ENCODE measurements at regions not wholly inside any gene's neighbourhood (a gene's known extent, or its start where the extent isn't known, plus 50 kb on each side); places are given as distances from the start of the nearest gene placed in this dataset.
"Not testable (repeated sequence)": the region's sequence is repeated elsewhere in the genome, so short reads cannot be mapped to it uniquely, and the experiment has no call there.

DNA sequence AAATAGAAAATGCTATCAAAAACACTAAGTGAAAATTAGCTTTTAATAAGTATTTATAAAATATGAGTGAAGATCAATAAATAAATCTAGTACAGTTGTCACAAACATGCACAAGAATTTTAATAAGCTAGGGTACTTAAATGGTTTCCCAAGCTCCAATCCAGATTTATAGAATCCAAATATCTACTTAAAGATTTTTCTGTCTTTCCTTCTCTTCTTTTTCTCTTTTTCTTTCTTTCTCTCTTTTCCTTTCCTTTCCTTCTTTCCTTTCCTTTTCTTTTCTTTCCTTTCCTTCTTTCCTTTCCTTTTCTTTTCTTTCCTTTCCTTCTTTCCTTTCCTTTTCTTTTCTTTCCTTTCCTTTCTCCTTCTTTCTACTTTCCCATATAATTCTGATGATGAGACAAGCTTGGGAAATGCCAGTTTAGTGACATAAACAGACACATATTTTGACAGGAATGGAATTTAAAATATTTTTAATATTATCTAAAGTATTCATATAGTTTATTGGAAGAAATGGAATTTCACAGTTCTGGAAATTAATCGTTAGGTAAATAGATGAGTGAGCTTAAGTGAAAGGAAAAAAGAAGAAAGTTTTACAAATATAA lies 832.8 kb downstream of the NR2F1-AS1 start:
- DNase-seq (ENCODE audit: missing footprints) (no peak), ATAC-seq (no peak)
- intact Hi-C loops (cut with DNase I): no loop called here

DNA sequence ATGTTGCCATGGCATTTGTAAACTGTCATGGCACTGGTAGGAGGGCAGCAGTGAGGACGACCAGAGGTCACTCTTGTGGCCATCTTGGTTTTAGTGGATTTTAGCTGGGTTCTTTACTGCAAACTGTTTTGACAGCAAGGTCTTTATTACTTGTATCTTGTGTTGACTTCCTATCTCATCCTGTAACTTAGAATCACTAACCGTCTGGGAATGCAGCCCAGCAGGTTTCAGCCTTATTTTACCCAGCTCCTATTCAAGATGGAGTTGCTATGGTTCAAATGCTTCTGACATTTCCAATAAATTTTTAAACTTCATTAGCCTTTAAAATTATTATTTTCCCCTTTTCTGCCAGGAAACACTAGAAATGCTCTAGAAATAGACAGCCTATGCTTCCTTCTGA lies 839.1 kb downstream of the NR2F1-AS1 start:
- intact Hi-C loops (cut with DNase I): no loop called here
- no peak for DNase-seq (ENCODE audit: missing footprints)
- no peak for ATAC-seq

DNA sequence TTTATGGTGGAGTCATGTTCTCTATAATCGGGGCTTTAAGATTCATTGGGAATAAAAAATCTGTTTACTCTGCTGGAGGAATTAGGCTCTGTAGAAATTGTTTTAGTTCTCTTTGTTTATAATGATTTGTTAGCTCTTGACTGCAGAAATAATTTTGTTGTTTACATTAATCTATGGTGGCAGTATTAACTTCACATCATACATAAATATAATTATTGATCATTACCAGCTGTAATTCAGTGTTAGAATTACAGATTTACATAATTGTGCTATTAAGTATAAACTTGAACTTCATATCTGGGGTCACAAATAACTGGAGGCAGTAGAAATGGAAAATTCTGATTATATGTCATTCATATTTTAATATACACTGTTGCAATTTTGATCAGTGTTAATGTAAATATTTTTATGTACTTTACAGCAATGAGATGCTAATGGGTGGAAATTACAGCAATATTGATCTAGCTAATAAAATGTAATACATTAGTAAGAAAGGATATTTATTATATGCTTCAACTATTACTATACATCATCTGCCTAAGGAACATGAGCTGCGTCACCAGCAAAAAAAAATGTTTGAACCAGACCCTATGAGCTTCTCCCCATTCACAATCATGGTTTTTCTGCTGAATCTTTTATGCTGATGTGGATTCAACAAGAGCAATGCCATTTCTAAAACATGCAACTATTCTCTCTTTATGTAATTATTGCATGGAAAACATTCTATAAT lies 846.6 kb downstream of the NR2F1-AS1 start:
- DNase-seq (ENCODE audit: missing footprints) (no peak), ATAC-seq (no peak)
- intact Hi-C loops (cut with DNase I): no loop called here

DNA sequence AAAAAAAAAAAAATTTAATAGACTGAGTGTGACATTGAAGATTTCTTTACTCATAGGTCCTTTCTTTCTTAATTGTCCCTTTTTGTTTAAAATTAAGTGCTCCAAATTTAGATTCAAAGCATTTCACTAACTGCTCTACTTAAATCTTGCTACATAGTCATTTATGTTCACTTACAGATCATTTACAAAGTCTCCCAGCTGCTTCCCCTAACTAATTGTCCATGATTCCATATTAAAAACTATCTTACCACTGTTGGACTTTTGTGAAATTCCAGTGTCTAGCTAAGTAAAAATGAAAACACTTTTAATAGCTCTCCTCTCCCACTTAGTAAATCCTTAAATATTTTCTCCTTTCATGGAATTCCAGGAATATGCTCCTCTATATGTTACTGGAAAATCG lies 850.5 kb downstream of the NR2F1-AS1 start:
- no peak for ATAC-seq
- intact Hi-C loops (cut with DNase I): no loop called here

DNA sequence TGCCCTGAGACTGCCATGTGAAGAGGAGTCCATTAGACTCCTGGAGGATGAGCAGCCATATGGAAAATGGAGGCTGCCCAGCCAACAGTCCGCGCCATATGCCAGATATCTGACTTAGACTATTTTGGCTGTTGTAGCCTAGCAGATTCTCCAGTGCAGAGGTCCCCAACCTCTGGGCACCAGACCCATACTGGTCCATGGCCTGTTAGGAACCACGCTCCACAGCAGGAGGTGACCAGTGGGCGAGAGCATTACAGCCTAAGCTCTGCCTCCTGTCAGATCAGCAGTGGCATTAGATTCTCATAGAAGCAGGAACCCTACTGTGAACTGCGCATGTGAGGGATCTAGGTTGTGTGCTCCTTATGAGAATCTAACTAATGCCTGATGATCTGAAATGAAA lies 851.9 kb downstream of the NR2F1-AS1 start:
- DNase-seq (ENCODE audit: missing footprints) (no peak), ATAC-seq (no peak)
- intact Hi-C loops (cut with DNase I): no loop called here

More for the DNA sequence above, 850.5 kb downstream of the NR2F1-AS1 start:
- DNase-seq (ENCODE audit: missing footprints): no peak

DNA sequence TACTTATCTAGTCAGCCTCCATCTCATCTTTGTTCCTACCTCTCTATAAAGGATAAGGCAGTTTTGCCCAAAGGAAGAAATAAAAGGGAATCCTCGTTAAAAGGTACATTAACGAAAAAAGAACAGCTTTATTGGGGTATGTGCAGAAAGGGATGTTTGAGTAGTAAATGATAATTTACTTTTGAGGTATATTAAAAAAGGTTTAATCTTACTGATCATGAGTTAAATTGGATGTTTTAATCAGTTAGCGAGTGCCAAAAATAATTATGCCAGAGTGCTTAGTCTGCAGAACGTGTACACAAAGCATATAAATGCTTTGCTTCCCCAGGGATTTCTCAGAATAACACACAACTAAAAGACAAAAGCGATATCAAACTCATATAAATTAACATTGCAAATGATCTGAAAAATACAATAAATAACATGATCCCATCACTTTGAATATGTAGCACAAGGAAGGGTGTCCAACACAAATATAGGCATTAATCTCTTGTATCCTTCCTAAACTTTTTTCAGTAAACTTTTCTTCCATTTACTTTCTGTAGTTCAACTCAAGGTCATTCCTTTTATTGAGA lies 865.0 kb downstream of the NR2F1-AS1 start:
- no peak for DNase-seq (ENCODE audit: missing footprints)
- intact Hi-C loops (cut with DNase I): no loop called here
- no peak for ATAC-seq

DNA sequence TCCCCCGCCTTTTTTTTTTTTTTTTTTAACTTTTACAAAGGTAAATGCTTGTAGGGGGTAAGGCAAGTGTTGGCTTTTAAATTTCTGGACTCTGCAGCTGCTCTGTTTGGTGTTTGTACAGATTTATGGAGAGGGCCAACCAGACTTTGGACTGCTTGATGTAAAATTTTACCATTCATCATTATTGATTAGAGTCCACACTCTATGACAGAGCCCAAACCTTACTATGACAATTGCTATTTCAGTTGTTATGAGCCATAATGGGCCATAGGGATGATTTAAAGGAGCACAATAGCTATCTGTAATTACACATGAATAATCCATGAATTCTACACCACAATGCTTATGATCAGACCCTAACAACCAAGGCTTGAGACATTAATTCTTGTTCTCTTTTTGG lies 867.2 kb downstream of the NR2F1-AS1 start:
- DNase-seq (ENCODE audit: missing footprints) (no peak), ATAC-seq (no peak)
- intact Hi-C loops (cut with DNase I): no loop called here

DNA sequence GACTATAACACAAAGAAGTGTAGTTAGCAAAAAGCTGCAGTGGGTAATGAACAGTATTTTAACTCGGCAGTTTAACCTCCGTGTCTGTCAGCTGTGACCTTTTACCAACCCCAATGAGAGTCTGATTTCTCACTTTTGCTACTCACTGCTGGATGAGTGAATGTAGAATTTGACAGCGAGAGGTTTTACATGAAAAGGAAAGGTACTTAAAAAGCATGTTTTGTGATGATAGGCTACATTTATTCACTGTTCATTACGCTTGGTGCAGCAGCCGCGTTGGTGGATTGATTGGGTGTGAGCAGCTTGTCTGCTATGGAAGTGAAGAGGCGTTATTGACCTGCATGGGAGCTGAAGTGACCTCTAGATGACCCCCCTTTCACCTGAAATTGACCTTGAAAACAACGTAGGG lies 867.7 kb downstream of the NR2F1-AS1 start:
- ATAC-seq (no peak), DNase-seq (ENCODE audit: missing footprints) (no peak)
- intact Hi-C loops (cut with DNase I): no loop called here

DNA sequence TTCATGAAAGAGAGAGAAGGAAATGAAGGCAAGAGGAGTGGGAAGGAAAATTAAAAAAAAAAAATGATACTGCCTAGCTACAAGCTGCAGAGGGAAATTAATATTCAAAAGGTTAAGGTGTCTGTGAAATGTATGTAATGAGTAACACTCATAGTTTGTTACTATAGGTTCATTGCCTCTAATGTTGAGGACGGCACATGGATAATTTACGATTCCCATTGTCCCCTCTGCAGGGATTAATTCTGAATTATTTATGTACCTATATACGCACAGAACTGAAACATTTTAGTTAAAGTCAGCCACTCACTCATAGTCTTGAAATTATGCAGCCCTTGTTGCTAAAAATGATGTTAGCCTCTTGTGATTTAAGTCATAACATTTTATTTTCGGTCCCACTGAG lies 869.1 kb downstream of the NR2F1-AS1 start:
- DNase-seq (ENCODE audit: missing footprints) (no peak), ATAC-seq (no peak)
- intact Hi-C loops (cut with DNase I): no loop called here

DNA sequence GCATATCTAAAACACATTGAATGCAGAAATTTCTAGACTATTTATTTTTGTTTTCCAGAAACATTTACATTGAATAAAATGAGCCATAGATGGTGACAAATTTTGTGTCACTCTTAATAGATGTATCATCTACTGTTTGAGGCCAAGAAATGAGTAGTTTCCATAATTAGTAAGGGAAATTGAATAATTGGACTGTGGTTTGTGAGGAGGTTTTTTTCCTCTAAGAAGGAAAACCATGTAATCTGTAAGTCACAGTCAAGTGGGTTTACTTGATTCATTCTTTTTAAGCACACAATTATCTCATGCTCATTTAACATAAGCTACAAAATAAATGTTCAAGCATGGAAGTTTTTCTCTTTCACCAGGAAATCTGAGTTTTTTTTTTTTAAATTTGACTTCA lies 876.4 kb downstream of the NR2F1-AS1 start:
- intact Hi-C loops (cut with DNase I): no loop called here
- ATAC-seq (no peak), DNase-seq (ENCODE audit: missing footprints) (no peak)

DNA sequence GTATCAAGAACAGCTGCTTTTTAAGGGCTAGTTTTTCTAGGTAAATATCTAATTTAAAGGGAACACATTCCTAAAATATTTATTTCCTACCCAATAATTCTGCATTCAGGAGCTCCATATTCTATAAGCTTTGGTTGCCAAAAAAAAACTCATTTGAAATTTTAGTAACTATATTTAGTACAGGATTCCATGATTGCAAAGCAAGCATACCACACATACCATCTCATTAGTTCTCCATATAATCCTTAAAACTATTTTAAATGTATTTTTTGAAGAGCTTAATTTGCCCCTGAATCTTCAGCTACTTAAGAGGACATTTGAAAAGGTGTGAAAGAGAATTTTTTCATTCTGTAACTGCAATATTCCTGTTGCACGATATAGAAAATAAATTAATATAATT lies 877.0 kb downstream of the NR2F1-AS1 start:
- intact Hi-C loops (cut with DNase I): no loop called here
- ATAC-seq: no peak

DNA sequence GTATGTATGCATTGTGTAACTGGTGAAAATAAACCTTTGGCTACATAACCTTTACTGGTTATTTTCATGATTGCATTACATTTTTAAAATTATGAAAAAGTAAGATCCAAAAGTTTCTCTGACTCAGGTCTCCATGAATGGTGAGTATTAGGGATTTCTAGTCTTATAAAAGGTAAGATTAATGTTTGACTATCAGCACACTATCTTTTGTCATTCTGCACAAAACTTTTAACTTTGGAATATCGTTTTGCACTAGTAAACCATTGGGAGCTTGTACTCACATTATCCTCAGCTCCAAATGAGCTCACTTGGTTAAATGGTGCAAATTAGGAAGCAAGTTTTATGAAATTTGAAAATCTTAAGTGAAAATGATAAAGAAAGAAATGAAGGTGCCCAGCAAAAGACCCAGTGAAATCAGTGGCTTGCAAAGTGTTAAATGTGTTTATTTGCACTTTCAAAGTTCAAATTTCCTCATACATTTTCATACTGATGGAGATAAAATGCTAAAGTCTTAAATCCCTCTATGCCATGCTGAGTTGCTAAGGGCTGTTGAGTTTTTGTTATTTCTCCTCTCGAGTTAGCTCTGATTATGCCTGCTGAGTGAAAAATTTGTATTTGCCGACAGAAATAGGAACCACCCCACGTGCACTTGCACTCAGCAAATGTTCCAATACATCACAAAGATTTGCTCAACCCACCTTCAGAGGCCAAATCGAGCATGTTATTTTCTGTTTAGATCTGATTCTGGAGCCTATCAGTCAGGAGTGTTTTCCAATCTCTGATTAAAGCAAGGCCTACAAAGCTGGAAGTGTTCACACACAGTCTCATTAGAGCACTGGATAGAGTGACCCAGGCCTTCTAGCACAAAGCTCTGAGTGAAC lies 885.7 kb downstream of the NR2F1-AS1 start:
- ATAC-seq (no peak), DNase-seq (ENCODE audit: missing footprints) (no peak)
- intact Hi-C loops (cut with DNase I): no loop called here

More for the DNA sequence above, 877.0 kb downstream of the NR2F1-AS1 start:
- no peak for DNase-seq (ENCODE audit: missing footprints)

DNA sequence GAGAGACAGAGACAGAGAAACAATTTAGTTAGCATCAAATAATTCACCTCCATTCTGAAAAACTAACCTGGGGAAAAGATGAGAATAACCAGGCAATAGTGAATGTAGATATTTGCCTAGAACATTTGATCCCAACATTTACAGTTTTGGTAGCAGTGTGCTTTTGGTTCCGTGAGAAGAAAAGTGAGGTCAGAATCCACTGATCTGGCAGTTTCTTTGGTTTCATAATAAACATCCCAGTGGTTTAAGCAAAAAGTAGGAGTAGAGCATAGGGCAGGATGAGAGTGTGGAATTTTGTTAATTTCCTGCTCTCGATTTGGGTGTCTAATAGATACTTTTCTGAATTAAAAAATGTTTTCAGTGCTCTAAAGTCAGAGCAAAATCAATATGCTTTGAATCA lies 887.0 kb downstream of the NR2F1-AS1 start:
- ATAC-seq (no peak), DNase-seq (ENCODE audit: missing footprints) (no peak)
- intact Hi-C loops (cut with DNase I): no loop called here

DNA sequence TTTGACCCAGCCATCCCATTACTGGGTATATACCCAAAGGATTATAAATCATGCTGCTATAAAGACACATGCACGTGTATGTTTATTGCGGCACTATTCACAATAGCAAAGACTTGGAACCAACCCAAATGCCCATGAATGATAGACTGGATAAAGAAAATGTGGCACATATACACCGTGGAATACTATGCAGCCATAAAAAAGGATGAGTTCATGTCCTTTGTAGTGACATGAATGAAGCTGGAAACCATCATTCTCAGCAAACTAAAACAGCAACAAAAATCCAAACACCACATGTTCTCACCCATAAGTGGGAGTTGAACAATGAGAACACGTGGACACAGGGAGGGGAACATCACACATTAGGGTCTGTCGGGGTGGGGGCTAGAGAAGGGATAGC lies 889.1 kb downstream of the NR2F1-AS1 start:
- DNase-seq (ENCODE audit: missing footprints); intact Hi-C loops (cut with DNase I); ATAC-seq: not testable (repeated sequence)

DNA sequence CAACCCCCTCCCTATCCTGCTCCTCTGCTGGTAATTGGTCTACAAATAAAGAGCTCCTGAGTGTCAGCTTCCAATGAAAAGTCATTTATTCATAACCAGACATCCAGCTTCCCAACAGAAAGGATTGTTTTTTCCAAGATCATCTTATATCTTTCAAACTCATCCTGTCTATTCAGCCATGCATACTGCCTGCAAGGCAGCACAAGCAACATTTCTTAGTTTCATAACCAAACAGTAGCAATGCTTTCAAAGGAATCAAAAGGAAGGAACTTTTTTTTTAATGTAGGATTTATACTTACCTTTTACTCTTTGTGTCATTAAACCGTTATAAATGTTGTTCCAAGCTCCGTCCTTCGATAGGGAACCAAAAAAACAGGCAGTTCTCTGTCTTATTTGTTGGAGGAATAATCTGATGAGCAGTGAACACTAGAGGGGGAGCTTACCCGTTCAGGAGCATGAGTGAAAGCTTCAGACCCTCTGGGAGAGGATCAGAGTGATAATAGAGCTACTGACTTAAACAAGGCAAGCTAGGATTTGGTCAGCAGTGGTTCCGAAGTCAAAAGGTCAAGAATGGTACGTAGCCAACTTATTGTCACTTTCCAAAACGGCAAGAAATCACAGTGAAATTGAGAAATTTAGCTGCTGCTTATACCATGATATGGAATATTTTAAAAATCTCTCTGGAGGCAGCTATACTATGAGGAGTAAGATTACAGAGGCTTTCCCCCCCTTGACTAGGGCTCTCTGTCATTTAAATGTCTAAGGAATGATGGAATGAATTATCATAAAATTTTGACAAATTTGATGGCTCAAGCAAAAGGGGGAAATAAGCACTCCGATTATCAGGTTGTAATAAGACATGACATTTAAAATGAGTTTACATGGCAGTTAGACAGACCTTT lies 892.9 kb downstream of the NR2F1-AS1 start:
- intact Hi-C loops (cut with DNase I): no loop called here
- ATAC-seq (peak; percentile 42), DNase-seq (ENCODE audit: missing footprints) (no peak)

DNA sequence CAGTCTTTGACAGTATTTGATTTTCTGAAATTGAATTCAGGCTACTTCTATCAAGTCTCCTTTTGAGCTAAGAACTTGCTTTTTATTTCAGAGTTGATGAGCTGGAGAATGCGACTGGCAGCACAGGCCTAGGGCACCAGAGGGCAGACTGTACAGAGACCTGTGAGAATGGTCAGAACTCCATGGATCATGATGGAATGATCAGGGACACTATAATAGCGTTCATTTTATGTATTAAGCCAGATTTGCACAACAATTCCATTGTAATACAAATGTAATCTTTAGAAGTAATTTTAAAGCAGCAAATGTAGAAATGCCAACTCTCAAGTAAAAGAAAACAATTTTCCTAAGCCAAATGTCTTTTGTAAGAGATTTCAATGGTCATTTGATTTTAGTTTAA lies 902.4 kb downstream of the NR2F1-AS1 start:
- intact Hi-C loops (cut with DNase I): no loop called here
- DNase-seq (ENCODE audit: missing footprints): no peak
- no peak for ATAC-seq

DNA sequence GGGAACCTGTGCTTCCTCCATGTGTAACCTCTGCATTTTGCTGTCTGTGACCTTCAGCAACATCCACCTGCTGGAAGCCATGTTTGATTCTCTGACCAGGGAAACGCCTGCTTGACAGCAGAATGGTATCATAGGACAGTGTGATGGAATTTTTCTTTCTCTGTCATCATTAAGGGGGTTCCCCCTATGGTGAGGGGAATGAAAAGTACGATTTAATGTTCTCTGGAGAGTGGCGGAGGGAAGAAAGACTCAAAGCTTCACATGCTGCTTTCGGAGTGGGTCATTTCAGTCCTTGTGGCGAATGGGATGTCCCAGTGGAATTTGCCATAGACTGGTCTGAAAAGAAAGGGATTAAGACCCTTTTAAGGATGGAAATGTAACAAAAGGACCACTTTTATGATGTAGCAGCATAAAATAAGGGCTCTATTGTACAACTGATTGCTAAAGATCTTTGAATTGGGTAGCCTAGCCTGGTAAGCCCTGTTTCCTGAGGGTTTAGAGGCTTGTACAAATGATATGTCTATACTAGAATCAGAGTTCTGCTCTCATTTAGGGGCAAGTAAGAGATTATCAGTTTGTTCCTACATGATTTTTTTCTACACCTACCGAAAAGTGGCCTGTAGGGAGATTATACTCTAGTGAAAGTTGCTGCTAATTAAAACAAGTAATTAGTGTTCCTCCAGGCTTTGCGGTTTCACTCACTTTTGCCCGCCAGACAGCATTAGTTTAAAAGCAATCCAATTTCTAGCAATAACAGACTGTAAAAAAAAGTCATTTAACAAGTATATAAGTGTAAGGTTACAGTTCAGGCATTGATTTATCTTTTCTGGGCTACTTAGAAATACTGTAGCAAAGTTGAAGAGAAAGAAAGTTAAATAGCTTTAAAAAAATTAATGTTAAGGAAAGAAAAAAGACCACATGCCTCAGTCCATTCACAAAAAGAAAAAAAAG lies 904.5 kb downstream of the NR2F1-AS1 start:
- no peak for ATAC-seq
- intact Hi-C loops (cut with DNase I): no loop called here

More for the DNA sequence above, 904.5 kb downstream of the NR2F1-AS1 start:
- no peak for DNase-seq (ENCODE audit: missing footprints)

Measured in Right ventricle myocardium inferior (tissue), 1 donor.